ENCODE measurements at regions not wholly inside any gene's neighbourhood (a gene's known extent, or its start where the extent isn't known, plus 50 kb on each side); places are given as distances from the start of the nearest gene placed in this dataset.

DNA sequence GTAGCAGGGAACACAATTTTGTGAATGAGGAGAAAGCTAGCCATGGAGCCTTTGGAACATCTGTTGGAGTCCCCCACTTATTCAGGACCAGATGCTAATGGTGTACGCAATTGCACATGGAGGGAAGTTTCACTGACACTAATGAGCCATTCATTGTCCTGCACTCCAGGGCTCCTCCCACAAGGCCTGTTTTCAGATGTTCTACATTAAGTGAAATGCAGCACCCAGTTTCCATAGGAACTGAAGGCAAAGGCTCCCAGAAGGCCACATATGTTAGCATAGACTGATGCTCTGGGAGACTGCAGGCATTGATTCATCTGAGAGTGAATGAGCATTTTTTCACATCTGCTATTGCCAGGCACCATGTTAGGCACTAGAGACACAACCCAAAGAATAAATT, 399.5 kb downstream of the ETS1 start:
- no peak overlapping the region for H3K4me3 ChIP-seq
- no peaks in the 10 kb centered on the region for H3K9me3 ChIP-seq
- DNase-seq (ENCODE audit: low spot score) (no peak), ATAC-seq (ENCODE audit: insufficient number of reproducible peaks, low FRiP score, low read depth) (no peak)
- no peaks in the 10 kb centered on the region for H3K36me3 ChIP-seq
- no peak overlapping the region for H3K27ac ChIP-seq
- H3K27me3 ChIP-seq (replicated peaks; ENCODE audit: insufficient read depth): no peaks in the 10 kb centered on the region
- TF ChIP-seq, protein P1, sequence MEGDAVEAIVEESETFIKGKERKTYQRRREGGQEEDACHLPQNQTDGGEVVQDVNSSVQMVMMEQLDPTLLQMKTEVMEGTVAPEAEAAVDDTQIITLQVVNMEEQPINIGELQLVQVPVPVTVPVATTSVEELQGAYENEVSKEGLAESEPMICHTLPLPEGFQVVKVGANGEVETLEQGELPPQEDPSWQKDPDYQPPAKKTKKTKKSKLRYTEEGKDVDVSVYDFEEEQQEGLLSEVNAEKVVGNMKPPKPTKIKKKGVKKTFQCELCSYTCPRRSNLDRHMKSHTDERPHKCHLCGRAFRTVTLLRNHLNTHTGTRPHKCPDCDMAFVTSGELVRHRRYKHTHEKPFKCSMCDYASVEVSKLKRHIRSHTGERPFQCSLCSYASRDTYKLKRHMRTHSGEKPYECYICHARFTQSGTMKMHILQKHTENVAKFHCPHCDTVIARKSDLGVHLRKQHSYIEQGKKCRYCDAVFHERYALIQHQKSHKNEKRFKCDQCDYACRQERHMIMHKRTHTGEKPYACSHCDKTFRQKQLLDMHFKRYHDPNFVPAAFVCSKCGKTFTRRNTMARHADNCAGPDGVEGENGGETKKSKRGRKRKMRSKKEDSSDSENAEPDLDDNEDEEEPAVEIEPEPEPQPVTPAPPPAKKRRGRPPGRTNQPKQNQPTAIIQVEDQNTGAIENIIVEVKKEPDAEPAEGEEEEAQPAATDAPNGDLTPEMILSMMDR (IDR thresholded peaks at IDR 0.05): no peak
- H3K4me1 ChIP-seq (ENCODE audit: control insufficient read depth in 1 of 2, low read depth in 2 of 2): no peaks in the 10 kb centered on the region

DNA sequence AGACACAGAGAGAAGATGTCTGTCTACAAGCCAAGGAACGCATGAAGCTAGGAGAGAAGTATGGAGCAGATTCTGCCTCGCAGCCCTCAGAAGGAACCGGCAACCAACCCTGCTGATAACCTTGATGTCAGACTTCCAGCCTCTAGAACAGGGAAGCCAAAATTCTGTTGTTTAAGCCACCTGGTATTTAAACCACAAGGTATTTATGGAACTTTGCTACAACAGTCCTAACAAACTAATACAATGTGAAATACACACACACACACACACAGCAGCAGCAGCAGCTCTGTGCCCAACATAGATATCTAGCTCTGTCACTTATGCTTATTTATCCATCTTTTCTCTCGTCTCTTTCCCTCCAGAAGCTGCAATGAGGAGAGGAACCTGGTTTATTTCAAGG, 400.0 kb downstream of the ETS1 start:
- no peak overlapping the region for H3K27ac ChIP-seq
- no peaks in the 10 kb centered on the region for H3K27me3 ChIP-seq (replicated peaks; ENCODE audit: insufficient read depth)
- no peak overlapping the region for H3K4me3 ChIP-seq
- ATAC-seq (ENCODE audit: insufficient number of reproducible peaks, low FRiP score, low read depth): no peak
- TF ChIP-seq, protein P1 (IDR thresholded peaks at IDR 0.05): no peak
- H3K36me3 ChIP-seq: no peaks in the 10 kb centered on the region
- no peaks in the 10 kb centered on the region for H3K4me1 ChIP-seq (ENCODE audit: control insufficient read depth in 1 of 2, low read depth in 2 of 2)
- no peaks in the 10 kb centered on the region for H3K9me3 ChIP-seq
- no peak for DNase-seq (ENCODE audit: low spot score)

DNA sequence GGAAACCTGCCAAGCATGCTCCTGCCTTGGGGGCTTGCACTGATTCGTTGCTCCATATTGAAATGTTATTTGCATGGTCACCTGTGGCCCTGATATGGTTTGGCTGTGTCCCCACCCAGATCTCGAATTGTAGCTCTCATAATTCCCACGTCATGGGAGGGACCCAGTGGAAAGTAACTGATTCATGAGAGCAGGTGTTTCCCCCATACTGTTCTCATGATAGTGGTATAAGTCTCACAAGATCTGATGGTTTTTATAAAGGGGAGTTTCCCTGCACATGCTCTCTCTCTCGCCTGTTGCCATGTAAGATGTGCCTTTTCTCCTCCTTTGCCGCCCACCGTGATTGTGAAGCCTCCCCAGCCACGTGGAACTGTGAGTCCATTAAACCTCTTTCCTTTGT, 402.4 kb downstream of the ETS1 start:
- H3K27ac ChIP-seq: no peak overlapping the region
- ATAC-seq (ENCODE audit: insufficient number of reproducible peaks, low FRiP score, low read depth) (no peak), DNase-seq (ENCODE audit: low spot score) (no peak)
- H3K36me3 ChIP-seq: no peaks in the 10 kb centered on the region
- TF ChIP-seq, protein P1 (IDR thresholded peaks at IDR 0.05): no peak
- H3K9me3 ChIP-seq: no peaks in the 10 kb centered on the region
- H3K4me1 ChIP-seq (ENCODE audit: control insufficient read depth in 1 of 2, low read depth in 2 of 2): peaks cover 0 to 3% of the 10 kb centered on the region in 2 donors
- H3K27me3 ChIP-seq (replicated peaks; ENCODE audit: insufficient read depth): no peaks in the 10 kb centered on the region
- no peak overlapping the region for H3K4me3 ChIP-seq

DNA sequence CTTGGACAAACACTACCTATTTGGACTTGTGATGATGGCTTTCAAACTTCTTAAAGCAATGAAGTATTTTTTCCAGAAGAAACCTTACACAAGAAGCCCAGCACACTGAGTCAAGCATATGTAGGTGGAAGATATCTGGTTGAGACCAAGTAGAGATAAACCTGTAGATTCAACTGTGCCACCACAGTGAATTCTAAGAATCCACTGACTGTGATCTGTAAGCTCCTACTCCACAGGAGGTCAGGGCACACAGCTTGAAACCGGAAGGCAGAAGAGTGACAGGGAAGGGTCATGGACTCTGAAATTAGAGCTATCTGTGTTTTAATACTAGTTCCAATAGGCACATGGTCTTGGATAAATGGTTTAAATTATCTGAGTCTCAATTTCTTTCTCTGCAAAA, 404.5 kb downstream of the ETS1 start:
- Histone ChIP-seq H3K27ac (no peak overlapping the region), H3K27me3 (replicated peaks; ENCODE audit: insufficient read depth) (no peaks in the 10 kb centered on the region), H3K4me3 (no peak overlapping the region), H3K4me1 (ENCODE audit: control insufficient read depth in 1 of 2, low read depth in 2 of 2) (peaks cover 0 to 3% of the 10 kb centered on the region in 2 donors), H3K36me3 (no peaks in the 10 kb centered on the region), H3K9me3 (no peaks in the 10 kb centered on the region)
- DNase-seq (ENCODE audit: low spot score) (no peak), ATAC-seq (ENCODE audit: insufficient number of reproducible peaks, low FRiP score, low read depth) (no peak)
- TF ChIP-seq, protein P1 (IDR thresholded peaks at IDR 0.05): no peak

DNA sequence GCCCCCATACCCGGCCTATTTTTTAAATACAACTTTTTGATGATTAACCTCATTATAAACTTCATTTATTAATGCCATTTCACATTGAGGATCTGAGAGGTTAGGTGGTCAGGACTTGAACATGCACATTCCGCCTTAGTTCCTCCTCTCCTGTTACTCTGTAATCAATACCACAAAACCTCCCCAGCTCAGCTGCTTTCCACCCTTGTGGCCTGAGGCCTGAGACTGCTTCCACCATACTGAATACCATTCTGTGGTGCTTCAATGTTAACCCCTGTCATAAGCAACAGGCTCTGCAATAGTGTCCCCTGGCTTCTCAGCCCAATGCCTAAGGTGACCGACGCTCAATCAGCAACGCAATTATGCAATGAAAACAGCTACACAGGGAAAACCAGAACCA, 405.4 kb downstream of the ETS1 start:
- H3K9me3 ChIP-seq: no peaks in the 10 kb centered on the region
- TF ChIP-seq, protein P1 (IDR thresholded peaks at IDR 0.05): no peak
- peaks cover 0 to 3% of the 10 kb centered on the region in 2 donors for H3K4me1 ChIP-seq (ENCODE audit: control insufficient read depth in 1 of 2, low read depth in 2 of 2)
- no peak overlapping the region for H3K4me3 ChIP-seq
- H3K36me3 ChIP-seq: no peaks in the 10 kb centered on the region
- DNase-seq (ENCODE audit: low spot score): no peak
- ATAC-seq (ENCODE audit: insufficient number of reproducible peaks, low FRiP score, low read depth): no peak
- H3K27ac ChIP-seq: no peak overlapping the region
- H3K27me3 ChIP-seq (replicated peaks; ENCODE audit: insufficient read depth): no peaks in the 10 kb centered on the region
